Left ventricle myocardium superior (tissue), 1 donor: ENCODE measurements at regions not wholly inside any gene's neighbourhood (a gene's known extent, or its start where the extent isn't known, plus 50 kb on each side); places are given as distances from the start of the nearest gene placed in this dataset.
"Not testable (repeated sequence)": the region's sequence is repeated elsewhere in the genome, so short reads cannot be mapped to it uniquely, and the experiment has no call there.

Experiments used
- ATAC-seq: fragments of 200-7000 bp; cut with Tn5 transposase; one replicate; pipeline ENCODE4 v1.9.1; 2020; ENCODE audit warnings: mild to moderate bottlenecking, moderate library complexity
- DNase-seq: peaks from one replicate; pipeline ENCODE4 v3.0.0-alpha.2; 2020
- intact Hi-C: fragments of 100-400 bp; cut with micrococcal nuclease; formaldehyde crosslinking; loops from one replicate; pipeline ENCODE4 v1.11.0; 2022
- donor health status: DM: no; HTN: yes; CAD: no; lungs with severe emphysema.

DNA sequence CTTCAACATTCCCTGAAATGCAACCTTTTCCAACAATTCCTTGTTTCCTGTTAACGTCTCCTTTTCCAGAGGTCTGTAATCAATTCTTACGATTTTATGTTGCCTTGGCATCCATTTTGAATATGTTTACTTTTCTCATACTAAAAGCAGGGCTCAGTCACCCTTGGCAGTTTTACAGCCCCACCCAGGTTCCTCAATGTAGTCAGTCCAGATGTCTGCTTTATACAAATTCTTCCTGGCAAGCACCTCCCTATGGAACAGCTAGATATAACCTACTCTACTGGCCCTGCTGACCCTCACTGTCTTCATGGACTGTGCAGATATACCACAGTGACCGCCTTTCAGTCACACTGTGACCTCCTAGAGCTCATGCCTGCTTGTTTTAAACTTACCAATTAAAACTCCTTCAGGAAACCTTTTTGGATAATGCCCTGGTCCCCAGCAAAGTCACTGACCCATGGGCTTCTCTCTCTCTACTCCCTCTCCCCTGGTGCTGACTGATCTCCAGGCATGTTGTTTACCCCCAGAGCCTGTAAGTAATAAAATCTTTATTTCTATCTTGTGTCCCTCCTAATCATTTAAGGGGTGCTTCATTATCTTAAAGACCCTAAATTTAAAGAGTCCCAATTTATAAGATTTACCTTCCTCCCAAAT lies 147.1 kb upstream of the STEAP1 start:
- intact Hi-C loops: no loop called here
- ATAC-seq (no peak), DNase-seq (no peak)

DNA sequence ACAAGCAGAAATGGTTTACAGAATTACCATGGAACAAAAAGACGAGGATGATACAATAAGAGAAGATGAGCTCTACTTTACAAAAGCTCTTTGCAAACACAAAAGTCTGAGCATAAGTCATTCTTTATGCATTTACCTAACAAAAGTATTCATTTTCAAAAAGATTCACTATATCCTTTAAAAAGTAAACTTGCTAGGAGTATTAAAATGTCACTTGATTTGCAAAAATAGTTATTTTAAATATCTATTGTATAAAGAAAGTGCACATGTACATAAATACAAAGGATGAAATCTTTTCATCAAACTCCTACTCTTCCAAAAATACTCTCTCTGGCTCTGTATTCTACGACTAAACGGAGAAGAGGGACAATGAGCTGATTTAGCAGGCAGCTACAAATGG lies 146.4 kb upstream of the STEAP1 start:
- DNase-seq: no peak
- no peak for ATAC-seq
- intact Hi-C loops: no loop called here

DNA sequence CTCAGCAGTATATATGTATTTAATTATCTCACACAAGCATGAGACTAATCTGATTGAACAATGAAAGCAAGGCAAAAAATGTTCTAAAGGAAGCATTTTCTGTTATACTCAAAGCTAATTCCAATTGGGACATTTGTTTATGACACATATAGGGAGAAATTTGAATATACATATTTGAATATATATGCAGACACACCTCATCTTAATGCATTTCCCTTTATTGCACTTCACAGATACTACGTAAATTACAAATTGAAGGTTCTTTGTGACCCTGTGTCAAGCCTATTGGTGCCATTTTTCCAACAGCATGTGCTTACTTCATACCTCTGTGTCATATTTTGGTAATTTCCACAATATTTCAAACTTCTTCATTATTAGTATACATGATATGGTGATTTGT lies 132.1 kb upstream of the STEAP1 start:
- ATAC-seq (no peak), DNase-seq (no peak)
- intact Hi-C loops: no loop called here

DNA sequence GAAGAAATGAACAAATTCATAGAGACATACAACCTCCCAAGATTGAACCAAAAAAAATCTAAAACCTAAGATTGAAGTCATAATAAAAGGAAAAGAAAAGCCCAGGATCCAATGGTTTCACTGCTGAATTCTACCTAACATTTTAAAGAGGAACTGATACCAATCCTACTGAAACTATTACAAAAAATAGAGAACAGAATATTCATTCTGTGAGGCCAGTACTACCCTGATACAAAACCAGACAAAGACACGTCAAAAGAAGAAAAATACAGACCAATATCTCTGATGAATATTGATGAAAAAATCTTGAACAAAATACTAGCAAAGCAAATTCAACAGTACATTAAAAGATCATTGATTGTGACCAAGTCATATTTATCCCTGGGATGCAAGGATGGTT lies 128.5 kb upstream of the STEAP1 start:
- intact Hi-C loops: no loop called here
- no peak for DNase-seq
- ATAC-seq: no peak

DNA sequence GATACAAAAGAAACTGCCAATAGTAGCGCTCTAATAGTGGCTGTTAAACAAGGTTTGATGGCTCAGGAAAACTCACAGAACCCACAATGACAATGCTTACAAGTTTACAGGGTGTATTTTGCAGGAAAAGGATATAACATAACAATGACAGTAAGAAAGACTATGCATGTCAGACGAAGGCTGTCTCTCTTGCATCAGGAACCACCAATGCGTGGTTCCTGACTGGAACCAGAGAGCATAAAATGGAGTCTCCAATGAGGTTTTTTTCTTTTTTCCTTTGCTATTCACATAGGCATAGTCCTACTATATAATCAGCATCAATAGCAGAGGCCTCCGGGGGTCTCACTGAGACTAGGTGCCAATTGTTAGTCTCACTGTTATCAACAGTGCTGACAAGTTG lies 120.4 kb upstream of the STEAP1 start:
- DNase-seq: no peak
- no peak for ATAC-seq
- intact Hi-C loops: no loop called here

DNA sequence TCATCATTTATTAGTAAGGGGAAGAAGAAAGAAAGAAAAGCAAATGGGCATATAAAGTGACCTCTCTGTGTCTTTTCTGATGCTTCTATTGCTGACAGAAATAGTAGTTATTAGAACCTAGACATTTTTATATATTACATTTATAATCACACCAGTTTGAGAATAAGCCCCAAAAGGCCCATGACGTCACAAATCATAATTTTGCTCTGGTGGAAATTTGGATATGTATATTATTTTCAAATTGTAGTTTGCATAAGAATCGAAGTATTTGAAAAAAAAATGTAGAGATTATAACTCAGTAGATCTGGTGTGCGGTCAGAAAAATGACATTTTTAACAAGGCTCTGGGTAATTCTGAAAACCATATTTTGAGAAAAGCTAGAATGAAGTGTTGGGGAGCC lies 101.2 kb upstream of the STEAP1 start:
- ATAC-seq (no peak), DNase-seq (no peak)
- intact Hi-C loops: no loop called here

DNA sequence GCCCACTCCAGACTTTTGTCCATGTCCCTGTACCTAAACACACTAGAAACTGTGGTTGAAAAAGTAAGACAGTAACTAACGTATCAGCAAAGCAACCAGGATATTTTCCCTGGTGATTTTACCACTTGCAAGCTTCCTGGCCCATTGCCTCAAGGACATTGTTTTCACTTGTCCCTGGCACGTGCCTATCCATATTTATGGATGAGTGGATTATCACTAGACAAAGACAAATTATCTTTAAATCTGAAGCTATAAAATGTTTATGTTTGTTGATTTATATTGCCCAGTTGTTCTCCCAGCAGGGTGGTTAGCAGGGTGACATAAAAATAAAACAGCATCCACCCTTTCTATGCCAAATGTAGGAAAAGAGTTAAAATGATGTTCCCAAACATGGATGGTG lies 93.2 kb upstream of the STEAP1 start:
- intact Hi-C loops: no loop called here
- DNase-seq: no peak

DNA sequence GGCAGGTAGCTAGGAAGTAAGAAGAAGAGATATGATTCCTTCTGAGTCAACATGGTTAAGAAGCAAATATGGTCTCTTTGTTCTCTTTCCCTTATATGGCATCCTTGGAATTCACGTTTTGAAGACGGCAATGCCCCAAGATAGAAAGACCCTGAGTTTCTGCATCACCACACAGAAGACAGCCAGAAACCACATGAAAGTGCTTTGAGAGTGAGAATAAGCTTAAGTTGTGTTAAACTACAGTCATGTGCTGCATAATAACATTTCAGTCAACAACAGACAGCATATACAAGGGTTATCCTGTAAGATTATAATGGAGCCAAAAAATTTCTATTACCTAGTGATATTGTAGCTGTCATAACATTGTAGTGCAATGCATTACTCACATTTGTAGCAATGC lies 89.9 kb upstream of the STEAP1 start:
- intact Hi-C loops: no loop called here
- ATAC-seq (no peak), DNase-seq (no peak)

More for the DNA sequence above, 93.2 kb upstream of the STEAP1 start:
- ATAC-seq: no peak

DNA sequence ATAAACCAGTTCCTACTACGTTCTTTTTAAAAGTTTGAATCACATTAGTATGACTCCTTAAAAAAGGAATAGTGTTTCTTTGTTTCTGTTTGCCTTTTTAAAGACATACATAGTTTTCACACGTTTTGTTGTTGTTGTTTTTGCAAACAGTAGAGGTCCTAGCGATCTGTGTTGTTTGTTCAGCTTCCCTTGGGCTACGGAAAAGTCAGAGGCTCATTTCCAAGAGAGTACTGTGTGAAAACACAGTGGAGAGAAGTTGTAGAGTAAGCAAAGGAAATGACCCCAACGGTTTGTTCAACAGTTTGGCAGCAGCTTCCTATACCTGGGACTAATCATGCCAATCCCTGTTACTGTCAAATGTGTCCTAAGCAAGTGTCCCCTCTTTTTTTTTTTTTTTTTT lies 87.1 kb upstream of the STEAP1 start:
- intact Hi-C loops: no loop called here
- DNase-seq: no peak
- no peak for ATAC-seq

DNA sequence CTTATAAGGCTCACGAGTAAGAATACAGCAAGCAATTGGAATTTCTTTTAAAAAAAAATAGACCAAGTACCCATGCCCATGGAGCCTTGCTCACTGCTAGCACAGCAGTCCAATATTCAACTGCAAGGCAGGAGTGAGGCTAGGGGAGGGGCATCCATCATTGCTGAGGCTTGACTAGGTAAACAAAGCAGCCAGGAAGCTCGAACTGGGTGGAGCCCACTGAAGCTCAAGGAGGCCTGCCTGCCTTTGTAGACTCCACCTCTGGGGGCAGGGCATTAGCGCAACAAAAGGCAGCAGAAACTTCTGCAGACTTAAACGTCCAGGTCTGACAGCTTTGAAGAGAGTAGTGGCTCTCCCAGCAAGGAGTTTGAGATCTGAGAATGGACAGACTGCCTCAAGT lies 84.0 kb upstream of the STEAP1 start:
- ATAC-seq, DNase-seq, intact Hi-C loops: not testable (repeated sequence)

DNA sequence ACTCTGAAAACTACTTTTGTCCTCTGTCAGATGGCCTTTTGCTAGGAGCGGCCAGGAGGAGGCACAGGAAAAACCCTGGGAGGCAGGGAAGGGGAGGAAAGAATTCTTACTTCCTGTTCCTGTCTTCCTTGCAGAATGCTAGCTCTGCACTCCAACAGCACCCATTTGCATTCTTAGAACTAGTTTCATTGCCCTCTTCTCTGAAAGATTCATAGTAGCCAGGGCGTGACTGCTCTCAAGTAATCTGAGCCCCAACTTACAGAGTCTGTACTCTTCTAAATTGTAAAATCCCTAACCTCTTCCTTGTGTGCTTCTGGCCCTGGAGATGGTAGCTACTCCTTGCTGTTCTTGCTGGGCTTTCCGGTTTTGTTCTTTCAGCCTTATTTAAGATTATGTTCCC lies 75.3 kb upstream of the STEAP1 start:
- intact Hi-C loops: no loop called here
- ATAC-seq: no peak
- no peak for DNase-seq

DNA sequence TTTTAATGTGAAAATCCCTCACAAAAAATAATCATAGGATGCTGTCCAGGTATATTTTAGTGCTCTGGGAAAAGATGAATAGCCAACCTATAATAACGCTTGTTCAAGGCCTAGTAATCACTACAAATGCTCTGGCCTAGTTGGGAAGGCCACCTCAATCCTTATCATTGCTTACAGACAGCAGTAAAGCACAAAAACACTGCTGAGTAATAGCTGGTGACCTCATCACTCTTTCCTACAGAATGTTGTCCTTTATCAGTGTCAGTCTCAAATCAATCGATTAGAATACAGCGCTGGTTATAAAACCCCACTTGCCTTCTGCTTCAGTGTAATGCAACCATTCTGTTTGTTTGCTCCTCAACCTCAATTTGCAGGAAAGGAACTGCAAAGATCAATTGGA lies 72.6 kb upstream of the STEAP1 start:
- ATAC-seq: no peak
- DNase-seq: no peak
- intact Hi-C loops: no loop called here

DNA sequence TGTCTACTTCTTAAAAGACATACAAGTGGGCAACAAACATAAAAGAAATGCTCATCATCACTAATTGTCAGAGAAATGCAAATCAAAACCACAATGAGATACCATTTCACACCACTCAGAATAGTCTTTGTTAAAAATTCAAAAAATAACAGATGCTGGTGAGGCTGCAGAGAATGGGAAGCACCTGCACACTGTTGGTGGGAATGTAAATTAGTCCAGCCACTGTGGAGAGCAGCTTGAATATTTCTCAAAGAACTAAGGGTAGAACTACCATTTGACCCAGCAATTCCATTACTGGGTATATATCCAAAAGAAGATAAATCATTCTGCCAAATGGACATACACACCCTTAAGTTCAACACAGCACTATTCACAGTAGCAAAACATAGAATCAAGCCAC lies 61.8 kb upstream of the STEAP1 start:
- intact Hi-C loops: no loop called here
- ATAC-seq (no peak), DNase-seq (no peak)

DNA sequence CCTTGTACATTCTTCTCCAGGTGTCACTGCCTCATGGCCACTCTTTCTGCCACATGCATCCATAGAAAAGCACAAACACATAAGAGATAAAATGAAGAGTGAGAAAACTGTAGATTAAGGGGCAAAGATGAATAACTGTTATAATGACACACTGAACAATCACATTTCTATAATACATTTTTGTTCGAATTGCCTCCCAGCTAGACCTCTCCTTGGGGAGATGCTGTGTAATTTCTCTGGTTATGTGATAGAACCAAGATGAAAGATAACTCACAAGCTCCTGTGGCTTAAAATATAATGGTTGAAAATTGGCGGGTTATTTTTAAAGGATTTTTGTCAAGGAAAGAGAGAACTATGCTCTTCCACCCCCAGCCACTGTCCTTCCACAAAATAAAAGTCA lies 60.2 kb upstream of the STEAP1 start:
- ATAC-seq (no peak), DNase-seq (no peak)
- intact Hi-C loops: no loop called here
